NB4 (cell line): ENCODE measurements at regions not wholly inside any gene's neighbourhood (a gene's known extent, or its start where the extent isn't known, plus 50 kb on each side); places are given as distances from the start of the nearest gene placed in this dataset.

Experiments used
- POLR2A ChIP-seq: IDR thresholded peaks from 2 replicates; pipeline ENCODE4 v1.6.1; 2011; ENCODE audit warnings: mild to moderate bottlenecking; ENCODE audit not compliant: insufficient read length; ENCODE audit errors: extremely low read depth
- TF ChIP-seq, protein P1 (sequence below): IDR thresholded peaks from one replicate; pipeline ENCODE4 v1.5.1; 2012; ENCODE audit warnings: low read depth, low read length

DNA sequence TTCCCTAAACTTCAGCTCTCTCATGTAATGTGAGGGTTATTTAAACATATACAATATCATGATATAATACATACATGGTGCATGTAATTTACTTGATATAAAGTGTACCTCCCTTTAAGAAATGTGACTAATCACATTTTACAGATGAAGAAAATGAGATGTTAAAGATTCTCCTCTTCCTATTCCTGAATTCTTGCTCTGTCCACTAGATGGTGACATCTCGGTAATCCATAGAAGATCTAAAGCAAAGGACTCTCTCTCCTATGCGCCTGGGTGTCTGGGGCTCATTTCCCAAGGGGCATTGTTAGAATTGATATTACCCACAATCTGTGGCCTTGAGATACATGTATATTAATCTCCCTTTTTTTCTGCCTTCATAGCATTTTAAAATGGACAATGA lies 804.9 kb downstream of the RAB28 start:
- TF ChIP-seq, protein P1, sequence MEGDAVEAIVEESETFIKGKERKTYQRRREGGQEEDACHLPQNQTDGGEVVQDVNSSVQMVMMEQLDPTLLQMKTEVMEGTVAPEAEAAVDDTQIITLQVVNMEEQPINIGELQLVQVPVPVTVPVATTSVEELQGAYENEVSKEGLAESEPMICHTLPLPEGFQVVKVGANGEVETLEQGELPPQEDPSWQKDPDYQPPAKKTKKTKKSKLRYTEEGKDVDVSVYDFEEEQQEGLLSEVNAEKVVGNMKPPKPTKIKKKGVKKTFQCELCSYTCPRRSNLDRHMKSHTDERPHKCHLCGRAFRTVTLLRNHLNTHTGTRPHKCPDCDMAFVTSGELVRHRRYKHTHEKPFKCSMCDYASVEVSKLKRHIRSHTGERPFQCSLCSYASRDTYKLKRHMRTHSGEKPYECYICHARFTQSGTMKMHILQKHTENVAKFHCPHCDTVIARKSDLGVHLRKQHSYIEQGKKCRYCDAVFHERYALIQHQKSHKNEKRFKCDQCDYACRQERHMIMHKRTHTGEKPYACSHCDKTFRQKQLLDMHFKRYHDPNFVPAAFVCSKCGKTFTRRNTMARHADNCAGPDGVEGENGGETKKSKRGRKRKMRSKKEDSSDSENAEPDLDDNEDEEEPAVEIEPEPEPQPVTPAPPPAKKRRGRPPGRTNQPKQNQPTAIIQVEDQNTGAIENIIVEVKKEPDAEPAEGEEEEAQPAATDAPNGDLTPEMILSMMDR = peak; percentile 61
- no peak for TF ChIP-seq POLR2A
